ENCODE measurements at regions not wholly inside any gene's neighbourhood (a gene's known extent, or its start where the extent isn't known, plus 50 kb on each side); places are given as distances from the start of the nearest gene placed in this dataset.

GRCh38 chr5:2898661-2899060 lies 147.2 kb upstream of the IRX2 start:
- no peak for FAIRE-seq
- no peak for DNase-seq (ENCODE audit: insufficient read length, low spot score)

GRCh38 chr5:2897276-2897961 lies 145.9 kb upstream of the IRX2 start:
- FAIRE-seq (no peak), DNase-seq (ENCODE audit: insufficient read length, low spot score) (no peak)
- TF ChIP-seq, protein P1, sequence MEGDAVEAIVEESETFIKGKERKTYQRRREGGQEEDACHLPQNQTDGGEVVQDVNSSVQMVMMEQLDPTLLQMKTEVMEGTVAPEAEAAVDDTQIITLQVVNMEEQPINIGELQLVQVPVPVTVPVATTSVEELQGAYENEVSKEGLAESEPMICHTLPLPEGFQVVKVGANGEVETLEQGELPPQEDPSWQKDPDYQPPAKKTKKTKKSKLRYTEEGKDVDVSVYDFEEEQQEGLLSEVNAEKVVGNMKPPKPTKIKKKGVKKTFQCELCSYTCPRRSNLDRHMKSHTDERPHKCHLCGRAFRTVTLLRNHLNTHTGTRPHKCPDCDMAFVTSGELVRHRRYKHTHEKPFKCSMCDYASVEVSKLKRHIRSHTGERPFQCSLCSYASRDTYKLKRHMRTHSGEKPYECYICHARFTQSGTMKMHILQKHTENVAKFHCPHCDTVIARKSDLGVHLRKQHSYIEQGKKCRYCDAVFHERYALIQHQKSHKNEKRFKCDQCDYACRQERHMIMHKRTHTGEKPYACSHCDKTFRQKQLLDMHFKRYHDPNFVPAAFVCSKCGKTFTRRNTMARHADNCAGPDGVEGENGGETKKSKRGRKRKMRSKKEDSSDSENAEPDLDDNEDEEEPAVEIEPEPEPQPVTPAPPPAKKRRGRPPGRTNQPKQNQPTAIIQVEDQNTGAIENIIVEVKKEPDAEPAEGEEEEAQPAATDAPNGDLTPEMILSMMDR (IDR thresholded peaks at IDR 0.05; ENCODE audit: insufficient read depth, missing control alignments), result no peak

More at GRCh38 chr5:2898661-2899060, 147.2 kb upstream of the IRX2 start:
- TF ChIP-seq, protein P1 (IDR thresholded peaks at IDR 0.05; ENCODE audit: insufficient read depth, missing control alignments), result no peak

- DNase-seq (ENCODE audit: insufficient read length, low spot score), result no peak
- no peak for FAIRE-seq
- TF ChIP-seq, protein P1 (IDR thresholded peaks at IDR 0.05; ENCODE audit: insufficient read depth, missing control alignments), result no peak
These were observed 145.1 kb upstream of the IRX2 start for GRCh38 chr5:2896371-2897275.

DNA sequence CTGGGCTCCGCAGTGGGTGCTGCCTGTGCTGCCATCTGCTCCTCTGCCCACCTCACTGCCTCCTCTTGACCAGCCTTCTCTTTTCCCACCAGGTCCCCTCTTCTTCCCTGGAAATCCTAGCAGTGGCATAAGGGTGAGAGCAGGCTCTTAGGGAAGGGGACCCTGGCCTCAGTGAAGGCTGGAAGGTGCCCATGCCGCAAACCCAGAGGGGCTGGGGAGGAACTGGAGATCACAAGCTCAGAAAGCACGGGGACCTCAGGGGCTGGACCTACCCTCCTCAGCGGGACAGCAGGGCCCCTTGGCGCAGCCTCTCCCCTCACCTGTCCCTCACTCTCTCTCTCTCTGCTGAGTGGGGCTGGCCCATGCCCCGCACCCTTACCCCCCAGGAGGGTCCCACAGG lies 144.4 kb upstream of the IRX2 start:
- no peak for FAIRE-seq
- TF ChIP-seq, protein P1 (IDR thresholded peaks at IDR 0.05; ENCODE audit: insufficient read depth, missing control alignments), result no peak

DNA sequence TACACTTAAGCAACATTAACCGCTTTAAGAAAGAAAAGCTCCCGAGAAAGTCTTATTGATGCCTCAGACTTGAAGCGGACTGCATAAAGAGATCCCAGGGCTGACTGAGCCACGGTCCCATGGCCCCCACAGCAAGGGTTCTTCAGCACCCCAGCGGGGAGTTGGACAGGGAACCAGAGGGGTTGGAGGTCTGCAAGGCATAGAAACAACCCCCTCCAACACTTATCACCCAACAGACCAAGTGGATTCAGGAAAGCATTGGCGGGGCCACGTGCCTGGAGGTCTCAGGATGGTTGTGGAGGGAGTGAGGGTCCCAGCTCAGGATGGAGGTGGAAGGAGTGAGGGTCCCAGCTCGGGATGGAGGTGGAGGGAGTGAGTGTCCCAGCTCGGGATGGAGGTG lies 143.7 kb upstream of the IRX2 start:
- TF ChIP-seq, protein P1 (IDR thresholded peaks at IDR 0.05; ENCODE audit: insufficient read depth, missing control alignments), result no peak
- FAIRE-seq (no peak), DNase-seq (ENCODE audit: insufficient read length, low spot score) (no peak)

More for the DNA sequence above, 144.4 kb upstream of the IRX2 start:
- DNase-seq (ENCODE audit: insufficient read length, low spot score), result no peak

DNA sequence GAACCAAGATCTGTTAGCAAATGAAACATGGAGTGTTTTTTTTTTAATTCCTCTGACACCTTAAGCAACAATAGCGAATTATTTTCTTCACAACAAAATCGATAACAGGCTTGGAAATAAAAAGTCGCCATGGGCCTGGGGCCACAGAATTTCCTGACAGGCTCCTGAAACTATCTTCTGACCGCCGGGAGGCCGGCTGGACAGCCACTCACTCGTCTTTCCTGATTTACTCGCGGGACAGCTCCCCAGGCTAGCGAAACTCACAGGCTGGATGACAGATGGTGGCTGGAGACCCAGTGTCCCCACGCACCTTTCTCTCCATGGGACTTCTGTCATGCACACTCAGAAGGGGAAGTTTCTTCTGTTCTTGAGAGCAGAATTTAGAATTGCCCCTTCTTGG lies 143.3 kb upstream of the IRX2 start:
- no peak for FAIRE-seq
- TF ChIP-seq, protein P1 (IDR thresholded peaks at IDR 0.05; ENCODE audit: insufficient read depth, missing control alignments), result no peak
- no peak for DNase-seq (ENCODE audit: insufficient read length, low spot score)
